ENCODE measurements at regions not wholly inside any gene's neighbourhood (a gene's known extent, or its start where the extent isn't known, plus 50 kb on each side); places are given as distances from the start of the nearest gene placed in this dataset.

- Histone ChIP-seq H2AFZ (ENCODE audit: low read depth, low read length) (no peak overlapping the region), H4K20me1 (ENCODE audit: insufficient read depth, low read length) (no peaks in the 10 kb centered on the region), H3K79me2 (ENCODE audit: low read length) (no peaks in the 10 kb centered on the region), H3K36me3 (replicated peaks; ENCODE audit: low read depth, low read length) (no peaks in the 10 kb centered on the region), H3K4me1 (ENCODE audit: low read length) (no peaks in the 10 kb centered on the region), H3K9me3 (ENCODE audit: insufficient read depth, low read length) (no peaks in the 10 kb centered on the region), H3K27me3 (ENCODE audit: low read depth, low read length) (no peaks in the 10 kb centered on the region), H3K4me3 (ENCODE audit: low read length) (no peak overlapping the region), H3K27ac (ENCODE audit: low read length) (no peak overlapping the region), H3K4me2 (ENCODE audit: low read length) (no peak overlapping the region), H3K9ac (ENCODE audit: low read length) (no peak overlapping the region)
- TF ChIP-seq CTCF (IDR thresholded peaks at IDR 0.05; ENCODE audit: low read depth, low read length) (no peak), EZH2phosphoT487 (IDR thresholded peaks at IDR 0.05; ENCODE audit: low read depth) (no peak)
Observed at GRCh38 chr21:26297851-26298250, 127.3 kb upstream of the APP start.

GRCh38 chr21:26293141-26293946 is 122.8 kb upstream of the APP start:
- Histone ChIP-seq H3K4me1 (ENCODE audit: low read length) (no peaks in the 10 kb centered on the region), H3K4me3 (ENCODE audit: low read length) (no peak overlapping the region), H3K27ac (ENCODE audit: low read length) (no peak overlapping the region), H3K9ac (ENCODE audit: low read length) (no peak overlapping the region), H2AFZ (ENCODE audit: low read depth, low read length) (no peak overlapping the region), H3K79me2 (ENCODE audit: low read length) (no peaks in the 10 kb centered on the region), H3K36me3 (replicated peaks; ENCODE audit: low read depth, low read length) (no peaks in the 10 kb centered on the region), H3K4me2 (ENCODE audit: low read length) (no peak overlapping the region), H3K9me3 (ENCODE audit: insufficient read depth, low read length) (no peaks in the 10 kb centered on the region), H4K20me1 (ENCODE audit: insufficient read depth, low read length) (no peaks in the 10 kb centered on the region), H3K27me3 (ENCODE audit: low read depth, low read length) (no peaks in the 10 kb centered on the region)
- TF ChIP-seq EZH2phosphoT487 (IDR thresholded peaks at IDR 0.05; ENCODE audit: low read depth) (no peak), CTCF (IDR thresholded peaks at IDR 0.05; ENCODE audit: low read depth, low read length) (no peak)

- Histone ChIP-seq H3K9ac (ENCODE audit: low read length) (no peak overlapping the region), H3K4me3 (ENCODE audit: low read length) (no peak overlapping the region), H2AFZ (ENCODE audit: low read depth, low read length) (no peak overlapping the region), H4K20me1 (ENCODE audit: insufficient read depth, low read length) (no peaks in the 10 kb centered on the region), H3K9me3 (ENCODE audit: insufficient read depth, low read length) (no peaks in the 10 kb centered on the region), H3K27me3 (ENCODE audit: low read depth, low read length) (no peaks in the 10 kb centered on the region), H3K36me3 (replicated peaks; ENCODE audit: low read depth, low read length) (no peaks in the 10 kb centered on the region), H3K4me2 (ENCODE audit: low read length) (no peak overlapping the region), H3K27ac (ENCODE audit: low read length) (no peak overlapping the region), H3K4me1 (ENCODE audit: low read length) (no peaks in the 10 kb centered on the region), H3K79me2 (ENCODE audit: low read length) (no peaks in the 10 kb centered on the region)
- TF ChIP-seq EZH2phosphoT487 (IDR thresholded peaks at IDR 0.05; ENCODE audit: low read depth) (no peak), CTCF (IDR thresholded peaks at IDR 0.05; ENCODE audit: low read depth, low read length) (no peak)
Observed at GRCh38 chr21:26288026-26288425, 117.5 kb upstream of the APP start.

- Histone ChIP-seq H3K9me3 (ENCODE audit: insufficient read depth, low read length) (no peaks in the 10 kb centered on the region), H3K36me3 (replicated peaks; ENCODE audit: low read depth, low read length) (no peaks in the 10 kb centered on the region), H3K4me2 (ENCODE audit: low read length) (no peak overlapping the region), H3K27ac (ENCODE audit: low read length) (no peak overlapping the region), H3K4me1 (ENCODE audit: low read length) (no peaks in the 10 kb centered on the region), H3K9ac (ENCODE audit: low read length) (no peak overlapping the region), H3K79me2 (ENCODE audit: low read length) (no peaks in the 10 kb centered on the region), H4K20me1 (ENCODE audit: insufficient read depth, low read length) (no peaks in the 10 kb centered on the region), H3K27me3 (ENCODE audit: low read depth, low read length) (no peaks in the 10 kb centered on the region), H3K4me3 (ENCODE audit: low read length) (no peak overlapping the region), H2AFZ (ENCODE audit: low read depth, low read length) (no peak overlapping the region)
- TF ChIP-seq EZH2phosphoT487 (IDR thresholded peaks at IDR 0.05; ENCODE audit: low read depth) (no peak), CTCF (IDR thresholded peaks at IDR 0.05; ENCODE audit: low read depth, low read length) (no peak)
Observed at GRCh38 chr21:26284531-26284930, 114.0 kb upstream of the APP start.

Data from OCI-LY3 (cell line).